DOHH2 (cell line): ENCODE measurements at regions not wholly inside any gene's neighbourhood (a gene's known extent, or its start where the extent isn't known, plus 50 kb on each side); places are given as distances from the start of the nearest gene placed in this dataset.

Source experiments
- CTCF ChIP-seq: fragments of 200-600 bp; sonication (generic); IDR thresholded peaks from one replicate; pipeline ENCODE4 v1.5.1; 2014; ENCODE audit warnings: antibody characterized with exemption, mild to moderate bottlenecking, low read depth, low read length; ENCODE audit not compliant: poor library complexity, severe bottlenecking
- EZH2phosphoT487 ChIP-seq: fragments of 200-600 bp; sonication (generic); IDR thresholded peaks from 2 replicates; pipeline ENCODE4 v1.6.1; 2017; ENCODE audit warnings: borderline replicate concordance, mild to moderate bottlenecking, antibody characterized with exemption, low read length, moderate library complexity, mixed read lengths

- TF ChIP-seq CTCF (no peak), EZH2phosphoT487 (no peak)
These were observed 92.5 kb downstream of the SCP2D1 start for GRCh38 chr20:18906046-18906445.
